Neural progenitor cell (in vitro differentiated cells): ENCODE measurements at regions not wholly inside any gene's neighbourhood (a gene's known extent, or its start where the extent isn't known, plus 50 kb on each side); places are given as distances from the start of the nearest gene placed in this dataset.

Source experiments
- DNase-seq: peaks from one replicate; pipeline ENCODE4 v3.0.0-alpha.2; 2016; ENCODE audit warnings: low spot score
- H2AFZ ChIP-seq: fragments of 200-600 bp; sonication (generic); replicated peaks from 2 replicates; pipeline ENCODE4 v1.6.1; 2016; ENCODE audit warnings: antibody characterized with exemption
- H3F3A ChIP-seq: fragments of 200-600 bp; sonication (generic); 2 replicates; pipeline ENCODE4 v1.6.1; 2016; ENCODE audit warnings: antibody characterized with exemption, low read depth
- H3K27ac ChIP-seq: fragments of 200-600 bp; sonication (generic); 2 replicates; pipeline ENCODE4 v1.5.1; 2016; ENCODE audit warnings: mild to moderate bottlenecking
- H3K27me3 ChIP-seq: fragments of 200-600 bp; sonication (generic); 2 replicates; pipeline ENCODE4 v1.6.1; 2016; ENCODE audit warnings: mild to moderate bottlenecking, moderate library complexity
- H3K36me3 ChIP-seq: fragments of 200-600 bp; sonication (generic); 2 replicates; pipeline ENCODE4 v1.5.1; 2016
- H3K4me1 ChIP-seq: fragments of 200-600 bp; sonication (generic); 2 replicates; pipeline ENCODE4 v1.6.1; 2016; ENCODE audit warnings: mixed run types
- H3K4me2 ChIP-seq: fragments of 200-600 bp; sonication (generic); 2 replicates; pipeline ENCODE4 v1.6.1; 2016
- H3K4me3 ChIP-seq: fragments of 200-600 bp; sonication (generic); 2 replicates; pipeline ENCODE4 v1.5.1; 2016
- H3K79me2 ChIP-seq: fragments of 200-600 bp; sonication (generic); 2 replicates; pipeline ENCODE4 v1.6.1; 2016; ENCODE audit warnings: low read depth
- H3K9ac ChIP-seq: fragments of 200-600 bp; sonication (generic); 2 replicates; pipeline ENCODE4 v1.6.1; 2016
- H3K9me3 ChIP-seq: fragments of 200-600 bp; sonication (generic); 2 replicates; pipeline ENCODE4 v1.5.1; 2016; ENCODE audit warnings: low read depth
- H4K20me1 ChIP-seq: fragments of 200-600 bp; sonication (generic); 2 replicates; pipeline ENCODE4 v1.6.1; 2016; ENCODE audit warnings: low read depth
- H3K27ac Mint-ChIP-seq: 3 replicates; pipeline ENCODE4 v1.8.0; 2021; ENCODE audit warnings: mixed read lengths
- H3K27me3 Mint-ChIP-seq: 2 replicates; pipeline ENCODE4 v1.8.0; 2022; ENCODE audit warnings: low read depth, mild to moderate bottlenecking, inconsistent platforms, moderate library complexity, mixed read lengths; ENCODE audit not compliant: insufficient read depth
- H3K36me3 Mint-ChIP-seq: 3 replicates; pipeline ENCODE4 v1.8.0; 2021; ENCODE audit warnings: mixed read lengths
- H3K4me1 Mint-ChIP-seq: 3 replicates; pipeline ENCODE4 v1.8.0; 2021; ENCODE audit warnings: mixed read lengths
- H3K4me3 Mint-ChIP-seq: 3 replicates; pipeline ENCODE4 v1.8.0; 2021; ENCODE audit warnings: mild to moderate bottlenecking, moderate library complexity, mixed read lengths
- H3K9me3 Mint-ChIP-seq: 3 replicates; pipeline ENCODE4 v1.8.0; 2020; ENCODE audit warnings: mixed read lengths
- EZH2 ChIP-seq: fragments of 200-600 bp; sonication (generic); IDR thresholded peaks from 2 replicates; pipeline ENCODE4 v1.6.1; 2017; ENCODE audit warnings: antibody characterized with exemption, mild to moderate bottlenecking, moderate library complexity
- EZH2phosphoT487 ChIP-seq: fragments of 200-600 bp; sonication (generic); IDR thresholded peaks from 2 replicates; pipeline ENCODE4 v1.6.1; 2017; ENCODE audit warnings: antibody characterized with exemption
- TF ChIP-seq, protein P1 (sequence below): fragments of 200-600 bp; sonication (generic); IDR thresholded peaks from 2 replicates; pipeline ENCODE4 v1.5.1; 2017; ENCODE audit warnings: antibody characterized with exemption, mild to moderate bottlenecking

DNA sequence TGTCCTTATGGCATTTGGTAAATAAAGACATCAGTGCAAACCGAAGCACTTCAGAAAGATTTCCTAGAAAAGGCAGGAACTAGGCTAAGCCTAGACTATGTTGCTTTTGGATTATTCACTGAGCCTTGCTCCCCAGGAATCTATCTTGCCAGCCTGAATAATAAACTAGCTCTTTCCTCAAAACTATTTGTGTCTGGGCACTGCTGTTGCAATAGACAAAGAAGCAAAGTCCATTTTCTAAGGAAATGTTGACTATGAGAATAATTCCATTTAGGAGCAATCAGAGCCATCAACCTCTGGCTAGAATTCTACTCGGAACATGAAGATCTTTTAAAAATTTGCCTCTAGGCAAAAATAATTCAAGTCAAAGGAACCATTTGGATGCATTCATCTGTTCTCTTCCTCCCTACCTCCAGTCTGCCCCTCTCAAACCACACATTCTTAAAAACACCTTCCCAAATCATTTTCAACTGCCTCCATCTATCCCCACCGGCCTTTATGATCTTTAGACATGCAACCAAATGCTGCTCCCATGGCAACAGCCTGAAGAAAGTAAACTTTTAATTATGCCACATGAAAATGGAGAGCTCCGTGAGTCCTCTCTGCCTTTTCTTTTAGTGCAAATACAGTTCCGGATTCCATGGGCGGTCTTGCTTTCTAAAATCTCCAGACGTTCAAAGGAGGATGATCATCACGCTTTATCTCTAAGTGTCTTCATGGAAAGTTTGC lies 61.5 kb upstream of the FZD10 start:
- peaks cover 7% of the 10 kb centered on the region for H3F3A ChIP-seq
- no peak overlapping the region for H3K27ac ChIP-seq
- no peak overlapping the region for H3K4me3 ChIP-seq
- no peaks in the 10 kb centered on the region for H3K9me3 ChIP-seq
- no peak overlapping the region for H3K4me2 ChIP-seq
- H3K9ac ChIP-seq, result no peak overlapping the region
- Mint-ChIP-seq H3K27ac (peak overlapping the region; percentile 0), H3K36me3 (no peaks in the 10 kb centered on the region), H3K27me3 (peaks cover 6% of the 10 kb centered on the region), H3K4me3 (no peak overlapping the region), H3K9me3 (peaks cover 2% of the 10 kb centered on the region), H3K4me1 (peaks cover 56% of the 10 kb centered on the region)
- peaks cover 10% of the 10 kb centered on the region for H3K4me1 ChIP-seq
- no peaks in the 10 kb centered on the region for H3K79me2 ChIP-seq
- peaks cover 58% of the 10 kb centered on the region for H3K27me3 ChIP-seq
- no peaks in the 10 kb centered on the region for H4K20me1 ChIP-seq
- no peak for DNase-seq
- no peak for TF ChIP-seq EZH2
- TF ChIP-seq, protein P1, sequence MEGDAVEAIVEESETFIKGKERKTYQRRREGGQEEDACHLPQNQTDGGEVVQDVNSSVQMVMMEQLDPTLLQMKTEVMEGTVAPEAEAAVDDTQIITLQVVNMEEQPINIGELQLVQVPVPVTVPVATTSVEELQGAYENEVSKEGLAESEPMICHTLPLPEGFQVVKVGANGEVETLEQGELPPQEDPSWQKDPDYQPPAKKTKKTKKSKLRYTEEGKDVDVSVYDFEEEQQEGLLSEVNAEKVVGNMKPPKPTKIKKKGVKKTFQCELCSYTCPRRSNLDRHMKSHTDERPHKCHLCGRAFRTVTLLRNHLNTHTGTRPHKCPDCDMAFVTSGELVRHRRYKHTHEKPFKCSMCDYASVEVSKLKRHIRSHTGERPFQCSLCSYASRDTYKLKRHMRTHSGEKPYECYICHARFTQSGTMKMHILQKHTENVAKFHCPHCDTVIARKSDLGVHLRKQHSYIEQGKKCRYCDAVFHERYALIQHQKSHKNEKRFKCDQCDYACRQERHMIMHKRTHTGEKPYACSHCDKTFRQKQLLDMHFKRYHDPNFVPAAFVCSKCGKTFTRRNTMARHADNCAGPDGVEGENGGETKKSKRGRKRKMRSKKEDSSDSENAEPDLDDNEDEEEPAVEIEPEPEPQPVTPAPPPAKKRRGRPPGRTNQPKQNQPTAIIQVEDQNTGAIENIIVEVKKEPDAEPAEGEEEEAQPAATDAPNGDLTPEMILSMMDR, result no peak
- TF ChIP-seq EZH2phosphoT487, result no peak
- no peaks in the 10 kb centered on the region for H3K36me3 ChIP-seq
- no peak overlapping the region for H2AFZ ChIP-seq

DNA sequence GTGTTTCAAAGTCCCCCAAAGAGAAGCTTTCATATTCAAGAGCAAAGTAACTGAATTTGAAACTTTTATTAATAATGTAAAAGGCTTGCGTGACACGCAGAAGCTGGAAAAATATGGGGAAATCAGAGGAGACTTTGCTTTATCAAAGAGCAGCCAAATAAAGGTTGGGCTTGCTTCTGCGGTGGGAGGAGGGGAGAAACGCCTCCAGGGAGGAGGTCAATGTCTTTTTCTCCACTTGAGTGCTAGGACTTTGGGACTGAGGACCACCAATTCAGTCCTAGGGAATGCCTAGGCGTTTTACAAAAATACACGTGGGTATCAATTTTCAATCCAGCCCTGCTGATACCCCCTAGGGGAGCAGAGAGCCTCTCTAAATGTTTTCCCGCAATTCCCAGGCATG lies 60.9 kb upstream of the FZD10 start:
- H3K4me3 Mint-ChIP-seq, result no peak overlapping the region
- Histone ChIP-seq H3K4me2 (no peak overlapping the region), H3F3A (peaks cover 7% of the 10 kb centered on the region), H3K4me3 (no peak overlapping the region), H3K4me1 (peaks cover 10% of the 10 kb centered on the region), H3K79me2 (no peaks in the 10 kb centered on the region), H4K20me1 (no peaks in the 10 kb centered on the region), H3K27ac (no peak overlapping the region), H3K9me3 (no peaks in the 10 kb centered on the region), H3K36me3 (no peaks in the 10 kb centered on the region), H3K27me3 (peaks cover 64% of the 10 kb centered on the region), H3K9ac (no peak overlapping the region), H2AFZ (no peak overlapping the region)
- H3K36me3 Mint-ChIP-seq, result no peaks in the 10 kb centered on the region
- H3K4me1 Mint-ChIP-seq, result peaks cover 53% of the 10 kb centered on the region
- TF ChIP-seq EZH2phosphoT487 (no peak), EZH2 (no peak)
- TF ChIP-seq, protein P1, result no peak
- no peak overlapping the region for H3K27ac Mint-ChIP-seq
- H3K27me3 Mint-ChIP-seq, result peaks cover 6% of the 10 kb centered on the region
- DNase-seq, result no peak
- H3K9me3 Mint-ChIP-seq, result peaks cover 2% of the 10 kb centered on the region

GRCh38 chr12:130102266-130102665 lies 60.0 kb upstream of the FZD10 start:
- Mint-ChIP-seq H3K27ac (no peak overlapping the region), H3K36me3 (no peaks in the 10 kb centered on the region), H3K9me3 (peaks cover 4% of the 10 kb centered on the region), H3K4me3 (no peak overlapping the region), H3K27me3 (peaks cover 6% of the 10 kb centered on the region), H3K4me1 (peaks cover 53% of the 10 kb centered on the region)
- Histone ChIP-seq H3K79me2 (no peaks in the 10 kb centered on the region), H3K27ac (no peak overlapping the region), H3K36me3 (no peaks in the 10 kb centered on the region), H3K4me2 (no peak overlapping the region), H3K4me3 (no peak overlapping the region), H4K20me1 (no peaks in the 10 kb centered on the region), H3K4me1 (peaks cover 10% of the 10 kb centered on the region), H3K9me3 (no peaks in the 10 kb centered on the region), H3F3A (peaks cover 7% of the 10 kb centered on the region), H3K9ac (no peak overlapping the region), H2AFZ (no peak overlapping the region), H3K27me3 (peaks cover 68% of the 10 kb centered on the region)
- DNase-seq, result no peak
- TF ChIP-seq, protein P1, result no peak
- TF ChIP-seq EZH2phosphoT487 (no peak), EZH2 (no peak)
